Ovary (tissue), 3 donors: ENCODE measurements at regions not wholly inside any gene's neighbourhood (a gene's known extent, or its start where the extent isn't known, plus 50 kb on each side); places are given as distances from the start of the nearest gene placed in this dataset.

Source experiments
- POLR2A ChIP-seq: fragments of 450-650 bp; IDR thresholded peaks from one replicate; pipeline ENCODE4 v1.6.1; 2017; ENCODE audit warnings: antibody characterized with exemption, mild to moderate bottlenecking, moderate library complexity
- TF ChIP-seq, protein P1 (sequence below), 3 donors: fragments of 450-650 bp in 2 of 3; fragments of 200-600 bp in 1 of 3; IDR thresholded peaks; one replicate each; pipeline versions ENCODE4 v1.5.1 to v1.8.0; 2016 to 2022; ENCODE audit warnings: antibody characterized with exemption in 3 of 3, mild to moderate bottlenecking in 1 of 3
- donor health status: DM: no; HTN: no; CAD: no.

DNA sequence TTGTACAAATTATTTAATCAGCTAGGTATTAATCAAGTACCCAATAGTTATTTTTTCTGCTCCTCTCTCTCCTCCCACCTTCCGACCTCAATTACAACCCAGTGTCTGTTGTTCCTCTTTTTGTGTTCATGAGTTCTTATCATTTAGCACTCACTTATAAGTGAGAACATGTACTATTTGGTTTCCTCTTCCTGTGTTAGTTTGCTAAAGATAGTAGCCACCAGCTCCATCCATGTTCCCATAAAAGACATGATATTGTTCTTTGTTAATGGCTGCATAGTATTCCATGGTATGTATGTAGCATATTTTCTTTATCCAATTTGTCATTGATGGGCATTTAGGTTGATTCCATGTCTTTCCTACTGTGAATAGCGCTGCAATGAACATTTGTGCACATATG is 652.8 kb upstream of the CITED2 start:
- no peak for TF ChIP-seq POLR2A
- TF ChIP-seq, protein P1, sequence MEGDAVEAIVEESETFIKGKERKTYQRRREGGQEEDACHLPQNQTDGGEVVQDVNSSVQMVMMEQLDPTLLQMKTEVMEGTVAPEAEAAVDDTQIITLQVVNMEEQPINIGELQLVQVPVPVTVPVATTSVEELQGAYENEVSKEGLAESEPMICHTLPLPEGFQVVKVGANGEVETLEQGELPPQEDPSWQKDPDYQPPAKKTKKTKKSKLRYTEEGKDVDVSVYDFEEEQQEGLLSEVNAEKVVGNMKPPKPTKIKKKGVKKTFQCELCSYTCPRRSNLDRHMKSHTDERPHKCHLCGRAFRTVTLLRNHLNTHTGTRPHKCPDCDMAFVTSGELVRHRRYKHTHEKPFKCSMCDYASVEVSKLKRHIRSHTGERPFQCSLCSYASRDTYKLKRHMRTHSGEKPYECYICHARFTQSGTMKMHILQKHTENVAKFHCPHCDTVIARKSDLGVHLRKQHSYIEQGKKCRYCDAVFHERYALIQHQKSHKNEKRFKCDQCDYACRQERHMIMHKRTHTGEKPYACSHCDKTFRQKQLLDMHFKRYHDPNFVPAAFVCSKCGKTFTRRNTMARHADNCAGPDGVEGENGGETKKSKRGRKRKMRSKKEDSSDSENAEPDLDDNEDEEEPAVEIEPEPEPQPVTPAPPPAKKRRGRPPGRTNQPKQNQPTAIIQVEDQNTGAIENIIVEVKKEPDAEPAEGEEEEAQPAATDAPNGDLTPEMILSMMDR (IDR thresholded peaks at IDR 0.05), result no peak
